WTC11 (cell line): ENCODE measurements at regions not wholly inside any gene's neighbourhood (a gene's known extent, or its start where the extent isn't known, plus 50 kb on each side); places are given as distances from the start of the nearest gene placed in this dataset.

Experiments
- ATAC-seq: fragments of 200-7000 bp; cut with Tn5 transposase; 2 replicates; pipeline ENCODE4 v1.10.0; 2021; ENCODE audit warnings: mild to moderate bottlenecking, moderate library complexity
- CTCF ChIA-PET: fragments of 300-600 bp; sonication (Branson Sonifier 250); formaldehyde crosslinking; loops from one replicate; lab custom pipeline; 2021; ENCODE audit warnings: antibody characterized with exemption; lab: Charles Lee
- POLR2A ChIA-PET: fragments of 350-600 bp; sonication (Branson Sonifier 250); formaldehyde crosslinking; loops from one replicate; lab custom pipeline; 2021; ENCODE audit warnings: antibody characterized with exemption; lab: Charles Lee
- DNase-seq: peaks from one replicate; pipeline ENCODE4 v3.0.0; 2021; ENCODE audit warnings: low spot score
- H3K27ac Mint-ChIP-seq: 2 replicates; pipeline ENCODE4 v1.8.0; 2021; ENCODE audit warnings: mixed read lengths
- H3K27me3 Mint-ChIP-seq: 2 replicates; pipeline ENCODE4 v1.8.0; 2021; ENCODE audit warnings: low read depth, mild to moderate bottlenecking, moderate library complexity, mixed read lengths
- H3K36me3 Mint-ChIP-seq: 2 replicates; pipeline ENCODE4 v1.8.0; 2021; ENCODE audit warnings: mixed read lengths
- H3K4me1 Mint-ChIP-seq: 2 replicates; pipeline ENCODE4 v1.8.0; 2022; ENCODE audit warnings: mixed read lengths
- H3K4me3 Mint-ChIP-seq: 2 replicates; pipeline ENCODE4 v1.8.0; 2021; ENCODE audit warnings: mild to moderate bottlenecking, moderate library complexity, mixed read lengths
- H3K9me3 Mint-ChIP-seq: 2 replicates; pipeline ENCODE4 v1.8.0; 2021; ENCODE audit warnings: mixed read lengths
- CREM ChIP-seq: sonication (generic); formaldehyde crosslinking; IDR thresholded peaks from 2 replicates; pipeline ENCODE4 v1.8.1; 2022; ENCODE audit warnings: mild to moderate bottlenecking, missing genetic modification reagents, moderate library complexity
- FOXJ3 ChIP-seq: sonication (generic); formaldehyde crosslinking; IDR thresholded peaks from 2 replicates; pipeline ENCODE4 v1.9.0; 2021; ENCODE audit warnings: missing genetic modification reagents, mild to moderate bottlenecking, borderline replicate concordance
- GABPB1 ChIP-seq: sonication (generic); formaldehyde crosslinking; IDR thresholded peaks from 2 replicates; pipeline ENCODE4 v1.8.1; 2023; ENCODE audit warnings: mild to moderate bottlenecking, missing genetic modification reagents
- GRHL2 ChIP-seq: fragments of 250-450 bp; sonication (Bioruptor Pico); IDR thresholded peaks from 2 replicates; pipeline ENCODE4 v1.8.0; 2022; ENCODE audit warnings: mild to moderate bottlenecking, moderate library complexity; ENCODE audit not compliant: insufficient replicate concordance, severe bottlenecking
- NR3C1 ChIP-seq: sonication (generic); formaldehyde crosslinking; conservative IDR thresholded peaks from 2 replicates; pipeline ENCODE4 v1.8.1; 2023; ENCODE audit warnings: low read depth, mild to moderate bottlenecking, missing genetic modification reagents
- PRRX2 ChIP-seq: fragments of 250-450 bp; sonication (Bioruptor Pico); IDR thresholded peaks from 2 replicates; pipeline ENCODE4 v1.8.0; 2021; ENCODE audit warnings: mild to moderate bottlenecking
- SMAD4 ChIP-seq: sonication (generic); formaldehyde crosslinking; IDR thresholded peaks from 2 replicates; pipeline ENCODE4 v1.8.0; 2022; ENCODE audit warnings: mild to moderate bottlenecking, missing genetic modification reagents
- SOX15 ChIP-seq: fragments of 250-450 bp; sonication (Bioruptor Pico); IDR thresholded peaks from 2 replicates; pipeline ENCODE4 v1.9.0; 2021; ENCODE audit warnings: mild to moderate bottlenecking
- TEAD1 ChIP-seq: sonication (generic); formaldehyde crosslinking; IDR thresholded peaks from 2 replicates; pipeline ENCODE4 v1.8.0; 2022; ENCODE audit warnings: mild to moderate bottlenecking, missing genetic modification reagents
- TP53 ChIP-seq: sonication (generic); formaldehyde crosslinking; IDR thresholded peaks from 2 replicates; pipeline ENCODE4 v1.8.1; 2023; ENCODE audit warnings: mild to moderate bottlenecking, missing genetic modification reagents
- ZNF263 ChIP-seq: sonication (generic); formaldehyde crosslinking; IDR thresholded peaks from 2 replicates; pipeline ENCODE4 v1.8.1; 2022; ENCODE audit warnings: low read depth, mild to moderate bottlenecking, moderate library complexity, missing genetic modification reagents
- ZNF317 ChIP-seq: sonication (generic); formaldehyde crosslinking; IDR thresholded peaks from 2 replicates; pipeline ENCODE4 v1.8.1; 2023; ENCODE audit warnings: low read depth, mild to moderate bottlenecking, moderate library complexity, missing genetic modification reagents, borderline replicate concordance
- TF ChIP-seq, protein P1 (sequence below): sonication (generic); formaldehyde crosslinking; IDR thresholded peaks from 2 replicates; pipeline ENCODE4 v1.8.1; 2022; ENCODE audit warnings: low read depth, mild to moderate bottlenecking, moderate library complexity, missing genetic modification reagents, borderline replicate concordance
- TF ChIP-seq, protein P2 (sequence below): sonication (generic); formaldehyde crosslinking; IDR thresholded peaks from 2 replicates; pipeline ENCODE4 v1.8.0; 2023; ENCODE audit warnings: mild to moderate bottlenecking, missing genetic modification reagents
- TF ChIP-seq, protein P3 (sequence below): sonication (generic); formaldehyde crosslinking; IDR thresholded peaks from 2 replicates; pipeline ENCODE4 v1.8.0; 2023; ENCODE audit warnings: missing genetic modification reagents, mild to moderate bottlenecking, borderline replicate concordance
- TF ChIP-seq, protein P4 (sequence below): sonication (generic); formaldehyde crosslinking; IDR thresholded peaks from 2 replicates; pipeline ENCODE4 v1.8.1; 2023; ENCODE audit warnings: mild to moderate bottlenecking, missing genetic modification reagents
- TF ChIP-seq, protein P5 (sequence below): sonication (generic); formaldehyde crosslinking; IDR thresholded peaks from 2 replicates; pipeline ENCODE4 v1.8.0; 2022; ENCODE audit warnings: mild to moderate bottlenecking, missing genetic modification reagents
- TF ChIP-seq, protein P6 (sequence below): sonication (generic); formaldehyde crosslinking; conservative IDR thresholded peaks from 2 replicates; pipeline ENCODE4 v1.8.1; 2022; ENCODE audit warnings: mild to moderate bottlenecking, missing genetic modification reagents
- TF ChIP-seq, protein P7 (sequence below): sonication (generic); formaldehyde crosslinking; IDR thresholded peaks from 2 replicates; pipeline ENCODE4 v1.8.0; 2023; ENCODE audit warnings: missing genetic modification reagents

DNA sequence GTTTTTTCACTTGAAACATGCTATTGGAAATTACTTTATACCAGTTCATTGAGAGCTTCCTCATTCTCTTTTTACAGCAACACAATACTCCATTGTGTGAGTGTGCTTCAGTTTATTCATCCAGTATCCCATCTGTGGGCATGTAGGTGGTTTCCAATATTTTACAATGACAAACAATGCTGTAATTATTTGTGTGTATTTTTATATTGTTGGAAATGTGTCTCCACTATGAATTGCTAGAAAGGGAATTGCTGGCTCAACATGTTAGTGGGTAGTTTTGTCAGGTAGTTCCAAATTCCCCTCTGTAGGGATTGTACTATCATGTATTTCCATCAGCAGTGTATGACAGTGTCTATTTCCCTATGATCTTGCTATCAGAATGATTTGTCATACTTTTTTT, 65.8 kb upstream of the MAGI1 start (continued):
- TF ChIP-seq, protein P1, sequence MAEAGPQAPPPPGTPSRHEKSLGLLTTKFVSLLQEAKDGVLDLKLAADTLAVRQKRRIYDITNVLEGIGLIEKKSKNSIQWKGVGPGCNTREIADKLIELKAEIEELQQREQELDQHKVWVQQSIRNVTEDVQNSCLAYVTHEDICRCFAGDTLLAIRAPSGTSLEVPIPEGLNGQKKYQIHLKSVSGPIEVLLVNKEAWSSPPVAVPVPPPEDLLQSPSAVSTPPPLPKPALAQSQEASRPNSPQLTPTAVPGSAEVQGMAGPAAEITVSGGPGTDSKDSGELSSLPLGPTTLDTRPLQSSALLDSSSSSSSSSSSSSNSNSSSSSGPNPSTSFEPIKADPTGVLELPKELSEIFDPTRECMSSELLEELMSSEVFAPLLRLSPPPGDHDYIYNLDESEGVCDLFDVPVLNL = no peak
- TF ChIP-seq PRRX2 (CRISPR knock-in tag) (no peak), CREM (no peak)
- TF ChIP-seq, protein P2, sequence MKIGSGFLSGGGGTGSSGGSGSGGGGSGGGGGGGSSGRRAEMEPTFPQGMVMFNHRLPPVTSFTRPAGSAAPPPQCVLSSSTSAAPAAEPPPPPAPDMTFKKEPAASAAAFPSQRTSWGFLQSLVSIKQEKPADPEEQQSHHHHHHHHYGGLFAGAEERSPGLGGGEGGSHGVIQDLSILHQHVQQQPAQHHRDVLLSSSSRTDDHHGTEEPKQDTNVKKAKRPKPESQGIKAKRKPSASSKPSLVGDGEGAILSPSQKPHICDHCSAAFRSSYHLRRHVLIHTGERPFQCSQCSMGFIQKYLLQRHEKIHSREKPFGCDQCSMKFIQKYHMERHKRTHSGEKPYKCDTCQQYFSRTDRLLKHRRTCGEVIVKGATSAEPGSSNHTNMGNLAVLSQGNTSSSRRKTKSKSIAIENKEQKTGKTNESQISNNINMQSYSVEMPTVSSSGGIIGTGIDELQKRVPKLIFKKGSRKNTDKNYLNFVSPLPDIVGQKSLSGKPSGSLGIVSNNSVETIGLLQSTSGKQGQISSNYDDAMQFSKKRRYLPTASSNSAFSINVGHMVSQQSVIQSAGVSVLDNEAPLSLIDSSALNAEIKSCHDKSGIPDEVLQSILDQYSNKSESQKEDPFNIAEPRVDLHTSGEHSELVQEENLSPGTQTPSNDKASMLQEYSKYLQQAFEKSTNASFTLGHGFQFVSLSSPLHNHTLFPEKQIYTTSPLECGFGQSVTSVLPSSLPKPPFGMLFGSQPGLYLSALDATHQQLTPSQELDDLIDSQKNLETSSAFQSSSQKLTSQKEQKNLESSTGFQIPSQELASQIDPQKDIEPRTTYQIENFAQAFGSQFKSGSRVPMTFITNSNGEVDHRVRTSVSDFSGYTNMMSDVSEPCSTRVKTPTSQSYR = no peak
- TF ChIP-seq, all 79 proteins: peak for 0

DNA sequence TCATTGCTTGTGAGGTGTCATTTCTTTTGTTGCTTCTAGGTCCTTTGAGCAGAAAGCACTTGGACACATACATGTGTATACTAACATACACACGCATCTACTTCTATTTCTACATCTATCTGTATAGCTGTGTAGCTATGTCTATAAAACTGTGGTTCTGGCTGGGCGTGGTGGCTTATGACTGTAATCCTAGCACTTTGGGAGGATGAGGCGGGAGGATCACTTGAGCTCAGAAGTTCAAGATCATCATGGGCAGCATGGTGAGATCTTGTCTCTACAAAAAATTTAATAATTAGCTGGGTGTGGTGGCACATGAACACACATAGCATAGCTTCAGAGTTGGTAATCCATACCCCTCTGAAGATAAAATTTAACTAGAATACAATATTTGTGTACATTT, 65.0 kb upstream of the MAGI1 start:
- Mint-ChIP-seq H3K27ac (no peak overlapping the region), H3K27me3 (no peaks in the 10 kb centered on the region)
- DNase-seq = no peak
- CTCF ChIA-PET = no interaction called here
- TF ChIP-seq ZNF317 (CRISPR knock-in tag) (no peak), GRHL2 (CRISPR knock-in tag) (no peak), SOX15 (no peak), NR3C1 (no peak), TEAD1 (CRISPR knock-in tag) (no peak), TP53 (no peak), SMAD4 (CRISPR knock-in tag) (no peak), GABPB1 (CRISPR knock-in tag) (no peak), FOXJ3 (no peak), ZNF263 (no peak)
- TF ChIP-seq, protein P3, sequence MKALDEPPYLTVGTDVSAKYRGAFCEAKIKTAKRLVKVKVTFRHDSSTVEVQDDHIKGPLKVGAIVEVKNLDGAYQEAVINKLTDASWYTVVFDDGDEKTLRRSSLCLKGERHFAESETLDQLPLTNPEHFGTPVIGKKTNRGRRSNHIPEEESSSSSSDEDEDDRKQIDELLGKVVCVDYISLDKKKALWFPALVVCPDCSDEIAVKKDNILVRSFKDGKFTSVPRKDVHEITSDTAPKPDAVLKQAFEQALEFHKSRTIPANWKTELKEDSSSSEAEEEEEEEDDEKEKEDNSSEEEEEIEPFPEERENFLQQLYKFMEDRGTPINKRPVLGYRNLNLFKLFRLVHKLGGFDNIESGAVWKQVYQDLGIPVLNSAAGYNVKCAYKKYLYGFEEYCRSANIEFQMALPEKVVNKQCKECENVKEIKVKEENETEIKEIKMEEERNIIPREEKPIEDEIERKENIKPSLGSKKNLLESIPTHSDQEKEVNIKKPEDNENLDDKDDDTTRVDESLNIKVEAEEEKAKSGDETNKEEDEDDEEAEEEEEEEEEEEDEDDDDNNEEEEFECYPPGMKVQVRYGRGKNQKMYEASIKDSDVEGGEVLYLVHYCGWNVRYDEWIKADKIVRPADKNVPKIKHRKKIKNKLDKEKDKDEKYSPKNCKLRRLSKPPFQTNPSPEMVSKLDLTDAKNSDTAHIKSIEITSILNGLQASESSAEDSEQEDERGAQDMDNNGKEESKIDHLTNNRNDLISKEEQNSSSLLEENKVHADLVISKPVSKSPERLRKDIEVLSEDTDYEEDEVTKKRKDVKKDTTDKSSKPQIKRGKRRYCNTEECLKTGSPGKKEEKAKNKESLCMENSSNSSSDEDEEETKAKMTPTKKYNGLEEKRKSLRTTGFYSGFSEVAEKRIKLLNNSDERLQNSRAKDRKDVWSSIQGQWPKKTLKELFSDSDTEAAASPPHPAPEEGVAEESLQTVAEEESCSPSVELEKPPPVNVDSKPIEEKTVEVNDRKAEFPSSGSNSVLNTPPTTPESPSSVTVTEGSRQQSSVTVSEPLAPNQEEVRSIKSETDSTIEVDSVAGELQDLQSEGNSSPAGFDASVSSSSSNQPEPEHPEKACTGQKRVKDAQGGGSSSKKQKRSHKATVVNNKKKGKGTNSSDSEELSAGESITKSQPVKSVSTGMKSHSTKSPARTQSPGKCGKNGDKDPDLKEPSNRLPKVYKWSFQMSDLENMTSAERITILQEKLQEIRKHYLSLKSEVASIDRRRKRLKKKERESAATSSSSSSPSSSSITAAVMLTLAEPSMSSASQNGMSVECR = no peak
- TF ChIP-seq, protein P4, sequence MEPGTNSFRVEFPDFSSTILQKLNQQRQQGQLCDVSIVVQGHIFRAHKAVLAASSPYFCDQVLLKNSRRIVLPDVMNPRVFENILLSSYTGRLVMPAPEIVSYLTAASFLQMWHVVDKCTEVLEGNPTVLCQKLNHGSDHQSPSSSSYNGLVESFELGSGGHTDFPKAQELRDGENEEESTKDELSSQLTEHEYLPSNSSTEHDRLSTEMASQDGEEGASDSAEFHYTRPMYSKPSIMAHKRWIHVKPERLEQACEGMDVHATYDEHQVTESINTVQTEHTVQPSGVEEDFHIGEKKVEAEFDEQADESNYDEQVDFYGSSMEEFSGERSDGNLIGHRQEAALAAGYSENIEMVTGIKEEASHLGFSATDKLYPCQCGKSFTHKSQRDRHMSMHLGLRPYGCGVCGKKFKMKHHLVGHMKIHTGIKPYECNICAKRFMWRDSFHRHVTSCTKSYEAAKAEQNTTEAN (CRISPR knock-in tag) = no peak
- TF ChIP-seq, protein P5, sequence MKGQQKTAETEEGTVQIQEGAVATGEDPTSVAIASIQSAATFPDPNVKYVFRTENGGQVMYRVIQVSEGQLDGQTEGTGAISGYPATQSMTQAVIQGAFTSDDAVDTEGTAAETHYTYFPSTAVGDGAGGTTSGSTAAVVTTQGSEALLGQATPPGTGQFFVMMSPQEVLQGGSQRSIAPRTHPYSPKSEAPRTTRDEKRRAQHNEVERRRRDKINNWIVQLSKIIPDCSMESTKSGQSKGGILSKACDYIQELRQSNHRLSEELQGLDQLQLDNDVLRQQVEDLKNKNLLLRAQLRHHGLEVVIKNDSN (CRISPR knock-in tag) = no peak
- TF ChIP-seq, protein P6, sequence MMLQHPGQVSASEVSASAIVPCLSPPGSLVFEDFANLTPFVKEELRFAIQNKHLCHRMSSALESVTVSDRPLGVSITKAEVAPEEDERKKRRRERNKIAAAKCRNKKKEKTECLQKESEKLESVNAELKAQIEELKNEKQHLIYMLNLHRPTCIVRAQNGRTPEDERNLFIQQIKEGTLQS = no peak
- TF ChIP-seq, protein P7, sequence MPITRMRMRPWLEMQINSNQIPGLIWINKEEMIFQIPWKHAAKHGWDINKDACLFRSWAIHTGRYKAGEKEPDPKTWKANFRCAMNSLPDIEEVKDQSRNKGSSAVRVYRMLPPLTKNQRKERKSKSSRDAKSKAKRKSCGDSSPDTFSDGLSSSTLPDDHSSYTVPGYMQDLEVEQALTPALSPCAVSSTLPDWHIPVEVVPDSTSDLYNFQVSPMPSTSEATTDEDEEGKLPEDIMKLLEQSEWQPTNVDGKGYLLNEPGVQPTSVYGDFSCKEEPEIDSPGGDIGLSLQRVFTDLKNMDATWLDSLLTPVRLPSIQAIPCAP = no peak
- TF ChIP-seq, all 79 proteins: peak for 0
- no peak for ATAC-seq
- POLR2A ChIA-PET = no interaction called here
- Mint-ChIP-seq H3K4me3 (no peak overlapping the region), H3K4me1 (peaks cover 20% of the 10 kb centered on the region), H3K9me3 (no peaks in the 10 kb centered on the region), H3K36me3 (no peaks in the 10 kb centered on the region)
